Liver (tissue), 3 donors: ENCODE measurements at regions not wholly inside any gene's neighbourhood (a gene's known extent, or its start where the extent isn't known, plus 50 kb on each side); places are given as distances from the start of the nearest gene placed in this dataset.

Experiments used
- EGR1 ChIP-seq, 2 donors: IDR thresholded peaks; 2 replicates each; pipeline ENCODE4 v1.6.1; 2016 to 2018; ENCODE audit warnings: antibody characterized with exemption in 2 of 2, low read depth in 2 of 2
- GABPA ChIP-seq, 2 donors: IDR thresholded peaks in 1 of 2; conservative IDR thresholded peaks in 1 of 2; 2 replicates each; pipeline ENCODE4 v1.6.1; 2016; ENCODE audit warnings: antibody characterized with exemption in 2 of 2, mild to moderate bottlenecking in 1 of 2, moderate library complexity in 1 of 2
- HNF4A ChIP-seq, 2 donors: conservative IDR thresholded peaks; 2 replicates each; pipeline ENCODE4 v1.6.1; 2016; ENCODE audit warnings: antibody characterized with exemption in 2 of 2, mild to moderate bottlenecking in 2 of 2
- JUND ChIP-seq, 2 donors: IDR thresholded peaks; 2 replicates each; pipeline ENCODE4 v1.6.1; 2016; ENCODE audit warnings: antibody characterized with exemption in 2 of 2
- NR2F2 ChIP-seq: IDR thresholded peaks from 2 replicates; pipeline ENCODE4 v1.6.1; 2016; ENCODE audit warnings: antibody characterized with exemption
- RAD21 ChIP-seq, 2 donors: IDR thresholded peaks; 2 replicates each; pipeline ENCODE4 v1.6.1; 2016; ENCODE audit warnings: antibody characterized with exemption in 2 of 2, mild to moderate bottlenecking in 2 of 2
- REST ChIP-seq: IDR thresholded peaks from 2 replicates; pipeline ENCODE4 v1.6.1; 2016; ENCODE audit warnings: antibody characterized with exemption, mild to moderate bottlenecking
- RXRA ChIP-seq, 2 donors: IDR thresholded peaks; 2 replicates each; pipeline ENCODE4 v1.6.1; 2017 to 2018; ENCODE audit warnings: antibody characterized with exemption in 2 of 2, mild to moderate bottlenecking in 1 of 2
- SP1 ChIP-seq: IDR thresholded peaks from 2 replicates; pipeline ENCODE4 v1.6.1; 2018; ENCODE audit warnings: antibody characterized with exemption, mild to moderate bottlenecking
- YY1 ChIP-seq: IDR thresholded peaks from 2 replicates; pipeline ENCODE4 v1.6.1; 2016; ENCODE audit warnings: antibody characterized with exemption, mild to moderate bottlenecking
- TF ChIP-seq, protein P1 (sequence below): fragments of 150-350 bp; IDR thresholded peaks from 2 replicates; pipeline ENCODE4 v1.5.1; 2017; ENCODE audit warnings: improper control_type of control experiment, low read depth, low read length; ENCODE audit not compliant: missing input control
- TF ChIP-seq, protein P2 (sequence below): IDR thresholded peaks from 2 replicates; pipeline ENCODE4 v1.6.1; 2016; ENCODE audit warnings: antibody characterized with exemption
- TF ChIP-seq, protein P3 (sequence below): IDR thresholded peaks from 2 replicates; pipeline ENCODE4 v1.6.1; 2016; ENCODE audit warnings: antibody characterized with exemption
- TF ChIP-seq, protein P4 (sequence below): IDR thresholded peaks from 2 replicates; pipeline ENCODE4 v1.6.1; 2016; ENCODE audit warnings: antibody characterized with exemption
- donor health status: healthy.
- donor health status: healthy.

- TF ChIP-seq, protein P1, sequence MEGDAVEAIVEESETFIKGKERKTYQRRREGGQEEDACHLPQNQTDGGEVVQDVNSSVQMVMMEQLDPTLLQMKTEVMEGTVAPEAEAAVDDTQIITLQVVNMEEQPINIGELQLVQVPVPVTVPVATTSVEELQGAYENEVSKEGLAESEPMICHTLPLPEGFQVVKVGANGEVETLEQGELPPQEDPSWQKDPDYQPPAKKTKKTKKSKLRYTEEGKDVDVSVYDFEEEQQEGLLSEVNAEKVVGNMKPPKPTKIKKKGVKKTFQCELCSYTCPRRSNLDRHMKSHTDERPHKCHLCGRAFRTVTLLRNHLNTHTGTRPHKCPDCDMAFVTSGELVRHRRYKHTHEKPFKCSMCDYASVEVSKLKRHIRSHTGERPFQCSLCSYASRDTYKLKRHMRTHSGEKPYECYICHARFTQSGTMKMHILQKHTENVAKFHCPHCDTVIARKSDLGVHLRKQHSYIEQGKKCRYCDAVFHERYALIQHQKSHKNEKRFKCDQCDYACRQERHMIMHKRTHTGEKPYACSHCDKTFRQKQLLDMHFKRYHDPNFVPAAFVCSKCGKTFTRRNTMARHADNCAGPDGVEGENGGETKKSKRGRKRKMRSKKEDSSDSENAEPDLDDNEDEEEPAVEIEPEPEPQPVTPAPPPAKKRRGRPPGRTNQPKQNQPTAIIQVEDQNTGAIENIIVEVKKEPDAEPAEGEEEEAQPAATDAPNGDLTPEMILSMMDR: no peak
- TF ChIP-seq RAD21 (IDR thresholded peaks at IDR 0.05) (no peak), GABPA (IDR thresholded peaks at IDR 0.05 in 1 of 2, conservative IDR thresholded peaks at IDR 0.05 in 1 of 2) (no peak), JUND (IDR thresholded peaks at IDR 0.05) (no peak), NR2F2 (no peak), RXRA (IDR thresholded peaks at IDR 0.05) (no peak), YY1 (no peak), REST (no peak), HNF4A (conservative IDR thresholded peaks at IDR 0.05) (no peak), SP1 (no peak), EGR1 (IDR thresholded peaks at IDR 0.05; ENCODE audit: low read depth in 2 of 2) (no peak)
- TF ChIP-seq, protein P2, sequence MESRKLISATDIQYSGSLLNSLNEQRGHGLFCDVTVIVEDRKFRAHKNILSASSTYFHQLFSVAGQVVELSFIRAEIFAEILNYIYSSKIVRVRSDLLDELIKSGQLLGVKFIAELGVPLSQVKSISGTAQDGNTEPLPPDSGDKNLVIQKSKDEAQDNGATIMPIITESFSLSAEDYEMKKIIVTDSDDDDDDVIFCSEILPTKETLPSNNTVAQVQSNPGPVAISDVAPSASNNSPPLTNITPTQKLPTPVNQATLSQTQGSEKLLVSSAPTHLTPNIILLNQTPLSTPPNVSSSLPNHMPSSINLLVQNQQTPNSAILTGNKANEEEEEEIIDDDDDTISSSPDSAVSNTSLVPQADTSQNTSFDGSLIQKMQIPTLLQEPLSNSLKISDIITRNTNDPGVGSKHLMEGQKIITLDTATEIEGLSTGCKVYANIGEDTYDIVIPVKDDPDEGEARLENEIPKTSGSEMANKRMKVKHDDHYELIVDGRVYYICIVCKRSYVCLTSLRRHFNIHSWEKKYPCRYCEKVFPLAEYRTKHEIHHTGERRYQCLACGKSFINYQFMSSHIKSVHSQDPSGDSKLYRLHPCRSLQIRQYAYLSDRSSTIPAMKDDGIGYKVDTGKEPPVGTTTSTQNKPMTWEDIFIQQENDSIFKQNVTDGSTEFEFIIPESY: no peak
- TF ChIP-seq, protein P3, sequence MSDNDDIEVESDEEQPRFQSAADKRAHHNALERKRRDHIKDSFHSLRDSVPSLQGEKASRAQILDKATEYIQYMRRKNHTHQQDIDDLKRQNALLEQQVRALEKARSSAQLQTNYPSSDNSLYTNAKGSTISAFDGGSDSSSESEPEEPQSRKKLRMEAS: no peak
- TF ChIP-seq, protein P4, sequence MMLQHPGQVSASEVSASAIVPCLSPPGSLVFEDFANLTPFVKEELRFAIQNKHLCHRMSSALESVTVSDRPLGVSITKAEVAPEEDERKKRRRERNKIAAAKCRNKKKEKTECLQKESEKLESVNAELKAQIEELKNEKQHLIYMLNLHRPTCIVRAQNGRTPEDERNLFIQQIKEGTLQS: no peak
Observed at GRCh38 chr13:109372666-109373065, 413.7 kb downstream of the IRS2 start.
